T follicular helper cell (primary cell): ENCODE measurements at regions not wholly inside any gene's neighbourhood (a gene's known extent, or its start where the extent isn't known, plus 50 kb on each side); places are given as distances from the start of the nearest gene placed in this dataset.

ENCODE experiments used
- DNase-seq: peaks from one replicate; pipeline ENCODE4 v3.0.0-alpha.2; 2020; ENCODE audit warnings: low read depth

GRCh38 chr9:109913461-109913810 is 133.4 kb downstream of the PALM2AKAP2 start:
- DNase-seq: no peak

DNA sequence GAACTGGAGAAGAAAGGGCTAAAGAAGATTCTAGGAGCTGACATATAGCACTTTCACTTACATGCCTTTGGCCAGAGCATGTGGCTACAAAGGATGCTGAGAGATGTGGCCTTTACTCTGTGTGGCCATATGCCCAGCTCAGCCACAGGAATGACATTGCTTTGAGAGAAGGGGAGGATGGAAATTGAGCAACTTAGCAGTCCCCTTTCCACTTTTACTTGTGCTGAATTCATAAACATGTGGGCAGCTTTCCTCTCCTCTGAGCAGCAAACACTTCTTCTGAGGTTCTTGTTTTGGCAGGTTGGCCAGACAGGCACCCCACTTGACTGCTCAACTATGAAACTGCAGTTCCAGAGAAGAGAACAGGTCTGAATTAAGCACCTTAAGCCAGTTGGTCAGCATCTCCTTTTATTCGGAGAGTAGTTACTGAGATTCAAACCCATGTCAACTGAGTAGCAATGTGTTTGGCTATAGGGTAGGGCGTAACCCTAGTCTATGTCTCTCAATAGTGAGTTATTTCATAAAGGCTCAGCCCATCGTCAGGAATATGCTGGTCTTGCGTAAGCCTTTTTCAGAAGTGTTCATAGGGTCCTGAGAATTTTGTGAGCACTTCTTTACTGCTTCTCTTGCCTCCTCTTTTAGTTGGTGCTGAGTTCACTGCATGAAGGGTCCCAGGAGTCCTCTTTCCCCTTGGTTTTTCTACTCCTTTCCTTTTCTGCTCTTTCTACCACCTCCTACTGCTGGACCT is 134.5 kb downstream of the PALM2AKAP2 start:
- no peak for DNase-seq

- DNase-seq: no peak
Measured at GRCh38 chr9:109916316-109916715, 136.3 kb downstream of the PALM2AKAP2 start.

DNA sequence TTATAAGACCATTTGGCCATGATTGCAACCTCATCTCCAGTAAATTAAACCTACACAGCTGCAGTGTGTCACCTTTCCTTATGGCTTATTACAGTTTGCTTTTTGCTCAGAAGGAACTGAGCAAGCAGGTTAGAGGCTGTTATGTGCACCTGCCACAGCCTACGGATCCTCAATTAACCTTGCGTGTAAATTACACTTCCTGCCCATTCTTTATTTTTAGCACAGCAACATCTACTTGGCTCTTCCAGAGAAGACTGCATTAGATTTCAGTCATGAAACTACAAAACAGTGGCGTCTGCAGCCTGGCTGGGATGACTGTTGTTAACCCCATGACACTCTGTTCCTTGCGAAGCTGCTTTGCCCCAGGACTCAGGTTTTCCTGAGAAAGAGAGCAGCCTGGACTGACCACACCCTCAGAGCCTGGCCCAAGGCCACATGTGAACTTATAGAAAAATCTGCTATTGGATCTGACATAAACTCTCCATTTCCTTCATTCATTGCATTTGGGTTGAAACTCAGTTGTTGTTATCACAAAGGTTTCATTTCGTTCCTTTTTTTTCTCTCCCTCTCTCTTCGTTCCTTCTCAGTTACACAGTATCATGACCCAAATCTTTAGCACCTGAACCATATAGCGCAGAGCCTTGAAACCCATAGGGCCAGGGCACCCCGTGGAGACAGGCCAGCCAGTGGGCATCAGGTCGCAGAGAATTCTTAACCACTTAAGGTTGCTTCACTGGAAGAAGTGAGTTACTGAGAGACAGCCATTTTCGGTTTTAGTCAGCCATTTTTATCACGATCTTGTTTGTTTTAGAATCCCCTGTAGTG is 138.6 kb downstream of the PALM2AKAP2 start:
- DNase-seq: no peak

GRCh38 chr9:109919736-109920408 is 139.9 kb downstream of the PALM2AKAP2 start:
- no peak for DNase-seq

DNA sequence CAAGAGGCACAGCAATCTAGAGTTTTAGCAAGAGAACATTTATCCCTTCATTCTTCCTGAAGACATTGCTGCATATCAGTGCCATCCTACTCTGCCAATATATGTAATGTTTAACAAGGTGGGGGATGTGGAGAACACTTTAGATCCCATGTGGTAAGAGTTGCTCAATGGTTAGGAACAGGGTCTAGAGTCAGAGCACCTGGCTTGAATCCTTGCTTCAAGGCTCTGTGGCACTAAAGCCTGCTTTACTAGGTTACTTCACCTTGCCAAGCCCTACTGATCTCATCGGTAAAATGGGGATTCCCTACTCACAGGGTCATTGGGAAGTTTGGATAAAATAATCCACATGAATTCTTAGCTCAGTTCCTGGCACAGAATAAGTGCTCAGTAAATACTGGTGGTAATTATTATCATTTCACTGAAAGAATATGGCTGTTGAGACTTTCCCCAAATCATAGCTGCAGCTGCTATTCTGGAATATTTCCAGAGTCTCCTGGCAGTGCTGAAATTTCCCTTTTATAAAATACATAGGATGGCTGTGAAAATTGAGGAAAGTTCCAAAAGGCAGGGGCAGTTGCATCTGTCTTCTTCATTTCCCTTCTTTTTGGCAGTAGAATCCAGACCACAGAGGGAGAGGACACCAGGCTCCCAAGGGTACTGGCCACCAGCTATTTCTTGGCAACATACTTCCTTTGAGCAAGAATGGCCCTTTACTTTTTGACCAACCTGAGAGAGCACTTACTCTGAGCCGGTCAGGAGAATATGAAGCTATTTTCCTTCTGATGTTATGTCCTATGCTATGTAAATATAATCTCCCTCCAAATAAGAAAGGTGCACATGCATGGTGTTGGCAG is 142.8 kb downstream of the PALM2AKAP2 start:
- no peak for DNase-seq

DNA sequence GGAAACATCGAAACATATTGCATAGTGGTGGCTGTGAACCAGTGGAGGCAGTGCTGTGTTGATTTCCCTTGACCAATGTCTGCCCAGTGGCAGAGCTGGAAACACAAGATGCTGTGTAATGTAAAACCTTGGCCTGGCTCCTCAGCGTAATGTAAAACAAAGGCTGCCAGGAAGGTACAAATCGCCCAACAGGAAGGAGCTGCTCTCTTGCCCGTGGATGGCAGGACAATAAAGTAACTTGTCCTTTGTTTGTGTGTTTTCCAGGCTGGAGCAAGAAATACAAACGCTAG is 143.4 kb downstream of the PALM2AKAP2 start:
- DNase-seq: no peak

DNA sequence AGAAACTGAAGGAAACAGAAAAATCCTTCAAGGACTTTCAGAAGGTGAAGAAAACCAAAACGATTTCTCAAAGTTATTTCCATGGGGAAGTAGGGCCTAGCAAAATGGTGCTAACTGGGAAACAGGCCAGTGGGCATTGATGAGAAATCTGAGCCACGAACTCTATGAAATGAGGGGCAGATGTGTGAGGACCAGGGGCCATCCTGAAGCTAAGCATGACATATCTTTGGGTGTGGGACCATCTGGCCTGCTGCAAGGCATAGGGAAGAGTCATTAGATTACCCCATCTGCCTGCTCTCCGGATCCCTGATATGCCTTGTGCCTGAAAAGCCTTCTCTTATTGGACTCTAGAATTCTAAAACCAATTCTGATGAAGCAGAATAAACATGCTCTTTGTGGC is 143.8 kb downstream of the PALM2AKAP2 start:
- DNase-seq: no peak

DNA sequence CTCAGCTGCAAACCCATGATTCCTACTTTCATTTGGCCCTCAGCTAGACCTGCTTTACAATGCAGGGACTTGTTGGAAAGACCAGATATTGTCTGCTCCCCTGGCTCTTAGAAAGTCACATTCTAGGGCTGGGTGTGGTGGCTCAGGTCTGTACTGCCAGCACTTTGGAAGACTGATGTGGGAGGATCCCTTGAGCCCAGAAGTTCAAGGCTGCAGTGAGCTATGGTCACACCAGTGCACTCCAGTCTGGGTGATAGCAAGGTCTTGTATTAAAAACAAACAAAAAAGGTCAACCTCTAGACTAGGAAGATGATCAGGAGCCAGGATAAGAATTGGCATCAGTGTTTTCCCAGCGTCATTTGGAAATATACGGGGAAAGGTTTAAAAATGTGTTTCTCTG is 145.8 kb downstream of the PALM2AKAP2 start:
- no peak for DNase-seq

- no peak for DNase-seq
Measured at GRCh38 chr9:109926421-109926869, 146.4 kb downstream of the PALM2AKAP2 start.

DNA sequence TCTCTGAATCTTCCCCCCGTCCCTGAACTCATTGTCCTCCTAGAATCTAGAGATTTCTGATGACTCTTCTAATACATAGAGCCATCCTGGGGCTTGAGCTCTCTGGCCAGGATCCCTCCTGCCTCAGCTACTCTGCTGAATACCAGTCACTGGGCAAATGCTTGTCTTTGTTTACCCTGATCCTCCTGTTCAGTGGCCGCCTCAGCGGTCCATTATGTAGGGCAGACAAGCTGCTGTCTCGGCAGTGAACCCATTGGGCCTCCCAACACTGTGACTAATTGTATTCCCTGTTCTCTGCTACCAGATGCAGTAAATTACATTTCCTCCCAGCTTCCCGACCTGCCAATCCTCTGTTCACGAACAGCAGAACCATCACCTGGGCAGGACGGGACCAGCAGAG is 151.6 kb downstream of the PALM2AKAP2 start:
- no peak for DNase-seq

- DNase-seq: no peak
Measured at GRCh38 chr9:109934136-109934856, 154.3 kb downstream of the PALM2AKAP2 start.

GRCh38 chr9:109934857-109935215 is 154.8 kb downstream of the PALM2AKAP2 start:
- no peak for DNase-seq

- no peak for DNase-seq
Measured at GRCh38 chr9:109935406-109936087, 155.5 kb downstream of the PALM2AKAP2 start.

DNA sequence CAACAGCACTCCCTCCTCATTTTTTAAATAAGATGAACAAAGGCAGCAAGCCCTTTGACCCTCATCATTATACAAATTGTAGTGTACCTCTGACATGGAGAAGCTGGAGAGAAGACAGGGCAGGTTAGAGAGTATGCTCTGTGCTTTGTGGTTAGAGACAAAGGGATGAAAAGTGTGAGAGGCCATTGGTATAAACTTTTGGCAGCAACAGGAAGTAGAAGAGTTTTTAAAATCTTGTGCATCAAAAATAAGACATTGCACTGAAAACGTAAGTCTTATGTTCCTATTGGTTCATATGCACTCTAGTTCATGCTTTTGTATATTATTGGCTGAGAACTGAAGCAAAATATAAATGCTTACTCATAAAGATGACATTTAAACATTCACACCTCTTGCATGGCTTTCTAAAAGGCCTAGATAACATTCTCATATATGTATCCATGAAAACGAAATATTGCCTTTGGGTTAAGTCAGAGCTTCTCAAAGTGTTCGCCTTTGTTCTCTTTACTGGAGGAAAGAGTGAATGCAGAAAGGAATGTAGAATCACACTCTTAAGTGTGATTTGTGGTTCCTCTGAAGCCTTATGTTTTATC is 158.0 kb downstream of the PALM2AKAP2 start:
- no peak for DNase-seq

DNA sequence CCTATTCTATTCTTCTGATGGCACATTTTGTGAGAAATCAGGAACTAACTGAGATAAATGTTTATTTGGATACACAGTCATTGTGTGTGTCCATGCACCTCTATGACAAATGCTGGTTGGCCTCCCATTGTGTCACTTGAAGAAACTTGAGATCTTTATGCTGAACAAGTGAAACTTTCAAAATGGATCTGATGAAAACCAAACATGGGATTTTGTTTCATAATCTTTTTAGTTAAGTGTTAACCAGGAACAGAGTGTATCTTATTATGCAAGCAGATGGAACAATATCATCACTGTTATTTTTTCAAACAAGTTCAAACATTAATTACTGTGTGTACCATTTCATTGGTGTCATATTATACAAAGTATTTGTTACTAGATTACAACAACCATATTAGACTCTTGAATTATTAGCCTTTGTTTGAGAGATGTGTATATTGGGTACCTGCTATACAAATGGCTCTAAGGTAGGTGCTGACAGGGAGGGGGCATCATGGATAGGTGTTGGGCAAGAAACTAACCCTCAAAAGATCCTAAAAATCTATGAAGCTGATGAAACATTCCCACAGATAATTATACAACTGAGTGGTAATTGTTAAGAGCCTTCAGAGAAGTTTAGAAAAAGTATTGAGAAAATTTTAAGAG is 159.8 kb downstream of the PALM2AKAP2 start:
- no peak for DNase-seq

GRCh38 chr9:109940561-109940960 is 160.6 kb downstream of the PALM2AKAP2 start:
- DNase-seq: no peak

DNA sequence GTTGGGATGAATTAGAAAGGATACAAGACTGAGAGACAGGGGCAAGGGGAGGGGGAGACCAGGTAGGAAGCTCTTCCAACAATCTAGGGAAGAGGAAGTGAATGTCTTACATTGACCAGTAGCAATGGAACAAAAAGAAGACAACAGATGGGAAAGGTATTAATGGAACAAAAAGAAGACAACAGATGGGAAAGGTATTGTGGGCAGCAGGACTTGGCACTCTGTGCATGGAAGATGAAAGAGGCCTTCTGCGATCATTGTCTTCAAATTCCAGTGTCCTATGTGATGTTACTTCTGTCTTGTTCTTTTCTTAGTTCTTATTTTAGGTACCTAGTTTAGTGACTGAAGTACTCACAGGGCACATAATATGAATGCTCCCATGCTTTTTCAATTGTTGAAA is 161.8 kb downstream of the PALM2AKAP2 start:
- no peak for DNase-seq

DNA sequence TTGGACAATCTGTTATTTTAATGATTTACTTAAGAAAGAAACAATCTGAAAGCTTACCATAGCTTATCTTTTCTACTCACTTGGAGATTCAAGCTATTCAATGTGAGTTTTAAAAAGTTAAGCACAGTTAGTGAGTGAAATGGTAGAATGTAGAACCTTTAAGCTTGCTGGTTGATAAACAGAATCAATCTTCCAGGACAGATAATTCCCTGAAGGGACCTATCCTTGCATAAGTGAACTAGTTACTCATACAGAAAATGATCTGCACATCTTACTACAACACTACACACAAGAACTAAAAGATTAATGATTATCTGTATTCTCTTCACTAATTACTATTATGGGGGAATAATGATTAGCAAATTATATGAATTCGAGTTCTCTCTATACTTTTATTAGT is 165.6 kb downstream of the PALM2AKAP2 start:
- DNase-seq: no peak

- DNase-seq: no peak
Measured at GRCh38 chr9:109948453-109948852, 168.5 kb downstream of the PALM2AKAP2 start.
